Neural cell (in vitro differentiated cells): ENCODE measurements at regions not wholly inside any gene's neighbourhood (a gene's known extent, or its start where the extent isn't known, plus 50 kb on each side); places are given as distances from the start of the nearest gene placed in this dataset.

Experiments used
- EZH2 ChIP-seq: fragments of 200-600, 300-800 bp; shearing (Covaris generic), sonication (generic); IDR thresholded peaks from 2 replicates; pipeline ENCODE4 v1.6.1; 2014; ENCODE audit warnings: antibody characterized with exemption, low read length, borderline replicate concordance, mild to moderate bottlenecking; ENCODE audit not compliant: insufficient read depth, poor library complexity, severe bottlenecking
- TF ChIP-seq, protein P1 (sequence below): fragments of 450-650 bp; IDR thresholded peaks from 2 replicates; pipeline ENCODE4 v1.5.1; 2014; ENCODE audit warnings: antibody characterized with exemption, mild to moderate bottlenecking, moderate library complexity; ENCODE audit not compliant: poor library complexity, severe bottlenecking
- TF ChIP-seq, protein P2 (sequence below): IDR thresholded peaks from 2 replicates; pipeline ENCODE4 v1.6.1; 2012; ENCODE audit warnings: borderline replicate concordance

DNA sequence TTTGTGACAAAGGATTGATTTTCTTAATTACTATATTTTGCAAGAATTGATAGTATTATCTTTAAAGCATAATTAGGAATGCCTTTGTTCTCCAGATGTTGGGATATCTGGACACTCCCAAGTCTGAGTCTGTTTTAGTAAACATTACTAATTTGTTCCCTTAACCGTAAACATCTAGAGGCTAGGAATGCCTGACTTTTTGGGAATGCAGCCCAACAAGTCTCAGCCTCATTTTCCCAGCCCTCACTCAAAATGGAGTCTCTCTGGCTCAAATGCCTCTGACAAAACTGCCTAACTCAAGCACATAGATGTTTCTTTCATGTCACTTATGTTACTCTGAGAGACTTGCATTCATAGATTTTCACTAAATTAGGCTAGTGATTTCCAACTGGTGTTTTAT lies 297.0 kb upstream of the CLNK start:
- TF ChIP-seq, protein P1, sequence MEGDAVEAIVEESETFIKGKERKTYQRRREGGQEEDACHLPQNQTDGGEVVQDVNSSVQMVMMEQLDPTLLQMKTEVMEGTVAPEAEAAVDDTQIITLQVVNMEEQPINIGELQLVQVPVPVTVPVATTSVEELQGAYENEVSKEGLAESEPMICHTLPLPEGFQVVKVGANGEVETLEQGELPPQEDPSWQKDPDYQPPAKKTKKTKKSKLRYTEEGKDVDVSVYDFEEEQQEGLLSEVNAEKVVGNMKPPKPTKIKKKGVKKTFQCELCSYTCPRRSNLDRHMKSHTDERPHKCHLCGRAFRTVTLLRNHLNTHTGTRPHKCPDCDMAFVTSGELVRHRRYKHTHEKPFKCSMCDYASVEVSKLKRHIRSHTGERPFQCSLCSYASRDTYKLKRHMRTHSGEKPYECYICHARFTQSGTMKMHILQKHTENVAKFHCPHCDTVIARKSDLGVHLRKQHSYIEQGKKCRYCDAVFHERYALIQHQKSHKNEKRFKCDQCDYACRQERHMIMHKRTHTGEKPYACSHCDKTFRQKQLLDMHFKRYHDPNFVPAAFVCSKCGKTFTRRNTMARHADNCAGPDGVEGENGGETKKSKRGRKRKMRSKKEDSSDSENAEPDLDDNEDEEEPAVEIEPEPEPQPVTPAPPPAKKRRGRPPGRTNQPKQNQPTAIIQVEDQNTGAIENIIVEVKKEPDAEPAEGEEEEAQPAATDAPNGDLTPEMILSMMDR, result no peak
- TF ChIP-seq, protein P2, sequence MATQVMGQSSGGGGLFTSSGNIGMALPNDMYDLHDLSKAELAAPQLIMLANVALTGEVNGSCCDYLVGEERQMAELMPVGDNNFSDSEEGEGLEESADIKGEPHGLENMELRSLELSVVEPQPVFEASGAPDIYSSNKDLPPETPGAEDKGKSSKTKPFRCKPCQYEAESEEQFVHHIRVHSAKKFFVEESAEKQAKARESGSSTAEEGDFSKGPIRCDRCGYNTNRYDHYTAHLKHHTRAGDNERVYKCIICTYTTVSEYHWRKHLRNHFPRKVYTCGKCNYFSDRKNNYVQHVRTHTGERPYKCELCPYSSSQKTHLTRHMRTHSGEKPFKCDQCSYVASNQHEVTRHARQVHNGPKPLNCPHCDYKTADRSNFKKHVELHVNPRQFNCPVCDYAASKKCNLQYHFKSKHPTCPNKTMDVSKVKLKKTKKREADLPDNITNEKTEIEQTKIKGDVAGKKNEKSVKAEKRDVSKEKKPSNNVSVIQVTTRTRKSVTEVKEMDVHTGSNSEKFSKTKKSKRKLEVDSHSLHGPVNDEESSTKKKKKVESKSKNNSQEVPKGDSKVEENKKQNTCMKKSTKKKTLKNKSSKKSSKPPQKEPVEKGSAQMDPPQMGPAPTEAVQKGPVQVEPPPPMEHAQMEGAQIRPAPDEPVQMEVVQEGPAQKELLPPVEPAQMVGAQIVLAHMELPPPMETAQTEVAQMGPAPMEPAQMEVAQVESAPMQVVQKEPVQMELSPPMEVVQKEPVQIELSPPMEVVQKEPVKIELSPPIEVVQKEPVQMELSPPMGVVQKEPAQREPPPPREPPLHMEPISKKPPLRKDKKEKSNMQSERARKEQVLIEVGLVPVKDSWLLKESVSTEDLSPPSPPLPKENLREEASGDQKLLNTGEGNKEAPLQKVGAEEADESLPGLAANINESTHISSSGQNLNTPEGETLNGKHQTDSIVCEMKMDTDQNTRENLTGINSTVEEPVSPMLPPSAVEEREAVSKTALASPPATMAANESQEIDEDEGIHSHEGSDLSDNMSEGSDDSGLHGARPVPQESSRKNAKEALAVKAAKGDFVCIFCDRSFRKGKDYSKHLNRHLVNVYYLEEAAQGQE, result no peak
- no peak for TF ChIP-seq EZH2
